ENCODE measurements at regions not wholly inside any gene's neighbourhood (a gene's known extent, or its start where the extent isn't known, plus 50 kb on each side); places are given as distances from the start of the nearest gene placed in this dataset.

GRCh38 chr11:71084306-71085012, 167.9 kb downstream of the SHANK2 start:
- Histone ChIP-seq H3K9ac (ENCODE audit: low read depth, low read length) (no peak overlapping the region), H3K27ac (ENCODE audit: low read length) (no peak overlapping the region), H3K4me3 (ENCODE audit: low read depth in 1 of 2, low read length in 2 of 2) (no peak overlapping the region), H2AFZ (ENCODE audit: low read depth, low read length) (no peak overlapping the region), H3K36me3 (ENCODE audit: insufficient read depth, low read length) (no peaks in the 10 kb centered on the region), H3K4me2 (ENCODE audit: insufficient read depth, low read length) (no peak overlapping the region), H3K79me2 (ENCODE audit: insufficient read depth, low read length) (no peaks in the 10 kb centered on the region), H4K20me1 (ENCODE audit: insufficient read depth, low read length) (no peaks in the 10 kb centered on the region), H3K9me3 (ENCODE audit: insufficient read depth, low read length, severe bottlenecking) (no peaks in the 10 kb centered on the region), H3K4me1 (ENCODE audit: insufficient read depth, low read length) (no peaks in the 10 kb centered on the region), H3K27me3 (ENCODE audit: insufficient read depth, low read length, poor library complexity) (no peaks in the 10 kb centered on the region)
- DNase-seq (no peak), ATAC-seq (ENCODE audit: insufficient read depth, low read depth) (no peak)
- no peak for TF ChIP-seq EZH2 (IDR thresholded peaks at IDR 0.05; ENCODE audit: borderline replicate concordance, low read depth, low read length, severe bottlenecking)

- H3K4me2 ChIP-seq (ENCODE audit: insufficient read depth, low read length) = no peak overlapping the region
- DNase-seq = no peak
Measured at GRCh38 chr11:71083105-71083504, 169.3 kb downstream of the SHANK2 start.

GRCh38 chr11:71082454-71082853, 169.9 kb downstream of the SHANK2 start:
- Histone ChIP-seq H2AFZ (ENCODE audit: low read depth, low read length) (no peak overlapping the region), H4K20me1 (ENCODE audit: insufficient read depth, low read length) (peaks cover 3% of the 10 kb centered on the region; the same call in 1 of the 2 replicates), H3K79me2 (ENCODE audit: insufficient read depth, low read length) (no peaks in the 10 kb centered on the region), H3K36me3 (ENCODE audit: insufficient read depth, low read length) (no peaks in the 10 kb centered on the region), H3K4me2 (ENCODE audit: insufficient read depth, low read length) (no peak overlapping the region), H3K9me3 (ENCODE audit: insufficient read depth, low read length, severe bottlenecking) (no peaks in the 10 kb centered on the region), H3K27ac (ENCODE audit: low read length) (no peak overlapping the region), H3K27me3 (ENCODE audit: insufficient read depth, low read length, poor library complexity) (no peaks in the 10 kb centered on the region), H3K4me3 (ENCODE audit: low read depth in 1 of 2, low read length in 2 of 2) (no peak overlapping the region), H3K4me1 (ENCODE audit: insufficient read depth, low read length) (no peaks in the 10 kb centered on the region), H3K9ac (ENCODE audit: low read depth, low read length) (no peak overlapping the region)
- no peak for ATAC-seq (ENCODE audit: insufficient read depth, low read depth)
- no peak for DNase-seq
- TF ChIP-seq EZH2 (IDR thresholded peaks at IDR 0.05; ENCODE audit: borderline replicate concordance, low read depth, low read length, severe bottlenecking) (no peak), CTCF (IDR thresholded peaks at IDR 0.05; ENCODE audit: borderline replicate concordance, extremely low read depth, low read length, poor library complexity, severe bottlenecking) (no peak)

More at GRCh38 chr11:71083105-71083504, 169.3 kb downstream of the SHANK2 start:
- H3K4me1 ChIP-seq (ENCODE audit: insufficient read depth, low read length) = no peaks in the 10 kb centered on the region
- H3K79me2 ChIP-seq (ENCODE audit: insufficient read depth, low read length) = no peaks in the 10 kb centered on the region
- no peak overlapping the region for H3K27ac ChIP-seq (ENCODE audit: low read length)
- TF ChIP-seq EZH2 (IDR thresholded peaks at IDR 0.05; ENCODE audit: borderline replicate concordance, low read depth, low read length, severe bottlenecking) (no peak), CTCF (IDR thresholded peaks at IDR 0.05; ENCODE audit: borderline replicate concordance, extremely low read depth, low read length, poor library complexity, severe bottlenecking) (no peak)
- H3K27me3 ChIP-seq (ENCODE audit: insufficient read depth, low read length, poor library complexity) = no peaks in the 10 kb centered on the region
- peaks cover 3% of the 10 kb centered on the region; the same call in 1 of the 2 replicates for H4K20me1 ChIP-seq (ENCODE audit: insufficient read depth, low read length)
- no peak overlapping the region for H3K9ac ChIP-seq (ENCODE audit: low read depth, low read length)
- H2AFZ ChIP-seq (ENCODE audit: low read depth, low read length) = no peak overlapping the region
- no peaks in the 10 kb centered on the region for H3K9me3 ChIP-seq (ENCODE audit: insufficient read depth, low read length, severe bottlenecking)
- ATAC-seq (ENCODE audit: insufficient read depth, low read depth) = no peak
- H3K4me3 ChIP-seq (ENCODE audit: low read depth in 1 of 2, low read length in 2 of 2) = no peak overlapping the region
- H3K36me3 ChIP-seq (ENCODE audit: insufficient read depth, low read length) = no peaks in the 10 kb centered on the region

GRCh38 chr11:71081704-71082230, 170.6 kb downstream of the SHANK2 start:
- Histone ChIP-seq H4K20me1 (ENCODE audit: insufficient read depth, low read length) (peaks cover 3% of the 10 kb centered on the region; the same call in 1 of the 2 replicates), H3K4me2 (ENCODE audit: insufficient read depth, low read length) (no peak overlapping the region), H3K4me1 (ENCODE audit: insufficient read depth, low read length) (no peaks in the 10 kb centered on the region), H3K4me3 (ENCODE audit: low read depth in 1 of 2, low read length in 2 of 2) (no peak overlapping the region), H3K27me3 (ENCODE audit: insufficient read depth, low read length, poor library complexity) (no peaks in the 10 kb centered on the region), H3K9ac (ENCODE audit: low read depth, low read length) (no peak overlapping the region), H3K27ac (ENCODE audit: low read length) (no peak overlapping the region), H2AFZ (ENCODE audit: low read depth, low read length) (no peak overlapping the region), H3K79me2 (ENCODE audit: insufficient read depth, low read length) (no peaks in the 10 kb centered on the region), H3K36me3 (ENCODE audit: insufficient read depth, low read length) (no peaks in the 10 kb centered on the region), H3K9me3 (ENCODE audit: insufficient read depth, low read length, severe bottlenecking) (no peaks in the 10 kb centered on the region)
- DNase-seq = no peak
- TF ChIP-seq CTCF (IDR thresholded peaks at IDR 0.05; ENCODE audit: borderline replicate concordance, extremely low read depth, low read length, poor library complexity, severe bottlenecking) = no peak
- TF ChIP-seq EZH2 (IDR thresholded peaks at IDR 0.05; ENCODE audit: borderline replicate concordance, low read depth, low read length, severe bottlenecking) = no peak
- no peak for ATAC-seq (ENCODE audit: insufficient read depth, low read depth)

Data from DND-41 (cell line).